GM18511 (cell line): ENCODE measurements at regions not wholly inside any gene's neighbourhood (a gene's known extent, or its start where the extent isn't known, plus 50 kb on each side); places are given as distances from the start of the nearest gene placed in this dataset.

Source experiments
- ATAC-seq: cut with Tn5 transposase; IDR thresholded peaks from one replicate; pipeline ENCODE4 v1.9.1; 2021; ENCODE audit warnings: mild to moderate bottlenecking, moderate library complexity; ENCODE audit not compliant: unreplicated experiment

- no peak for ATAC-seq
Measured at GRCh38 chr18:46425511-46425910, 231.5 kb downstream of the LOXHD1 start.

- no peak for ATAC-seq
Measured at GRCh38 chr18:46426021-46426678, 230.9 kb downstream of the LOXHD1 start.

GRCh38 chr18:46426679-46427047 lies 230.4 kb downstream of the LOXHD1 start:
- ATAC-seq, result no peak
